Peyer's patch (tissue), 4 donors: ENCODE measurements at regions not wholly inside any gene's neighbourhood (a gene's known extent, or its start where the extent isn't known, plus 50 kb on each side); places are given as distances from the start of the nearest gene placed in this dataset.

Source experiments
- DNase-seq, 3 donors: peaks; one replicate each; pipeline ENCODE4 v3.0.0-alpha.2; 2017 to 2019
- H3K27ac ChIP-seq, 4 donors: fragments of 200-600 bp; sonication (generic); one replicate each; pipeline ENCODE4 v1.5.1; 2016 to 2019
- H3K27me3 ChIP-seq, 2 donors: fragments of 200-600 bp; sonication (generic); one replicate each; pipeline ENCODE4 v1.5.1; 2019
- H3K36me3 ChIP-seq, 3 donors: fragments of 200-600 bp; sonication (generic); one replicate each; pipeline ENCODE4 v1.5.1; 2016 to 2019
- H3K4me1 ChIP-seq, 4 donors: fragments of 200-600 bp; sonication (generic); one replicate each; pipeline ENCODE4 v1.5.1; 2016 to 2019
- H3K4me3 ChIP-seq, 4 donors: fragments of 200-600 bp; sonication (generic); 1 replicate in 3 of 4; 2 replicates in 1 of 4; pipeline ENCODE4 v1.5.1; 2016 to 2019; ENCODE audit warnings: mild to moderate bottlenecking in 1 of 4
- H3K9me3 ChIP-seq, 4 donors: fragments of 200-600 bp; sonication (generic); one replicate each; pipeline ENCODE4 v1.5.1; 2016 to 2019; ENCODE audit warnings: mild to moderate bottlenecking in 1 of 4
- CTCF ChIP-seq, 6 experiments: fragments of 450-650 bp in 4 of 6; fragments of 200-600 bp in 2 of 6; sonication (generic) in 1 of 6; IDR thresholded peaks; one replicate each; pipeline ENCODE4 v1.5.1; 2017 to 2019; ENCODE audit warnings: antibody characterized with exemption in 6 of 6, mild to moderate bottlenecking in 3 of 6, moderate library complexity in 1 of 6
- POLR2A ChIP-seq, 2 donors: fragments of 450-650 bp; IDR thresholded peaks; one replicate each; pipeline ENCODE4 v1.5.1; 2017; ENCODE audit warnings: antibody characterized with exemption in 2 of 2, mild to moderate bottlenecking in 2 of 2, moderate library complexity in 2 of 2

- Histone ChIP-seq H3K36me3 (no peaks in the 10 kb centered on the region), H3K9me3 (no peaks in the 10 kb centered on the region), H3K27ac (no peak overlapping the region), H3K4me1 (no peaks in the 10 kb centered on the region), H3K27me3 (no peaks in the 10 kb centered on the region), H3K4me3 (no peak overlapping the region)
- TF ChIP-seq POLR2A (IDR thresholded peaks at IDR 0.05) (no peak), CTCF (IDR thresholded peaks at IDR 0.05) (no peak)
- DNase-seq = no peak
These were observed 86.6 kb upstream of the FRMD6 start for GRCh38 chr14:51564986-51565604.

GRCh38 chr14:51566831-51567582 lies 84.7 kb upstream of the FRMD6 start:
- H3K9me3 ChIP-seq = no peaks in the 10 kb centered on the region
- DNase-seq = no peak
- no peaks in the 10 kb centered on the region for H3K27me3 ChIP-seq
- TF ChIP-seq POLR2A (IDR thresholded peaks at IDR 0.05) = no peak
- H3K4me1 ChIP-seq = no peaks in the 10 kb centered on the region
- no peak overlapping the region for H3K4me3 ChIP-seq
- no peak overlapping the region for H3K27ac ChIP-seq
- H3K36me3 ChIP-seq = no peaks in the 10 kb centered on the region

DNA sequence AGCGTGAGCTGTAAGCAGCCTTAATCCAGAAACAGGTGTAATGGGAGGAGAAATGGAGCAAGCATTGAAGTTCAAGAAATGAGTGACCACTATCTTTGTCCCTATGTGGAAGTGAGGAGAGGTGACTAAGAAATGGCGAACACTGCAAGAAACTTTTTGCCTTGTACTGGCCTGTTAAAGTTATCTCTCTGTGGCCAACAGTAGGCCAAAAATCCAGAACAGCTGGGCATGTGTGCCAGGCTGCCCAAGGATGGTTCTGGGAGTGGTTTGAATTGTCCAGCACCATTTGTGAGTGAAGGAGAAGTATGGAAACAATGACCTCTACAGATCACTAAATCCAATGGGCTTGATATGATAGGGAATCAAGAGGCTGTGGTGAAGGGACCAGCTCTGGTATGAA lies 83.3 kb upstream of the FRMD6 start:
- no peak for DNase-seq
- H3K27me3 ChIP-seq = no peaks in the 10 kb centered on the region
- no peak overlapping the region for H3K4me3 ChIP-seq
- H3K4me1 ChIP-seq = no peaks in the 10 kb centered on the region
- H3K27ac ChIP-seq = no peak overlapping the region
- no peaks in the 10 kb centered on the region for H3K9me3 ChIP-seq
- TF ChIP-seq POLR2A (IDR thresholded peaks at IDR 0.05) (no peak), CTCF (IDR thresholded peaks at IDR 0.05) (no peak)
- H3K36me3 ChIP-seq = no peaks in the 10 kb centered on the region

DNA sequence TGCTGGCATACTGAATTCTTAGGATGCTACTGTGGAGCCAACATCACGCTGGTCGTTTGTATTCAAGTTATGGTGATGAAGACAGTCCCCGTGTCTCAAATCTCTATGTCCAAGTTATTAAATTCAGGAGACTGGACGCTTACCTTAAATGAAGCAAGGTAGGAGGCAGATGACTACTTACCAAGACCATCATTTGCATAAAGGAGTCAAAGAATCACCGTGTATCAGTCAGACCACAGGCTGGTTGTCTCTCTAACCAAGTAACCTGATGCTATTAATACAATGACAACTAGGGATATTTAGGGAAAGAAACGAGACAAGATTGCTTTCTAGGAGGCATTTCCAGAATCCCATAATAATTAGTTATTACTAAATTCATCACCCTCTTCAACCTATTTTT lies 78.1 kb upstream of the FRMD6 start:
- no peaks in the 10 kb centered on the region for H3K36me3 ChIP-seq
- DNase-seq = no peak
- H3K27ac ChIP-seq = no peak overlapping the region
- H3K9me3 ChIP-seq = no peaks in the 10 kb centered on the region
- no peaks in the 10 kb centered on the region for H3K27me3 ChIP-seq
- no peaks in the 10 kb centered on the region for H3K4me1 ChIP-seq
- TF ChIP-seq POLR2A (IDR thresholded peaks at IDR 0.05) (no peak), CTCF (IDR thresholded peaks at IDR 0.05) (no peak)
- H3K4me3 ChIP-seq = no peak overlapping the region

DNA sequence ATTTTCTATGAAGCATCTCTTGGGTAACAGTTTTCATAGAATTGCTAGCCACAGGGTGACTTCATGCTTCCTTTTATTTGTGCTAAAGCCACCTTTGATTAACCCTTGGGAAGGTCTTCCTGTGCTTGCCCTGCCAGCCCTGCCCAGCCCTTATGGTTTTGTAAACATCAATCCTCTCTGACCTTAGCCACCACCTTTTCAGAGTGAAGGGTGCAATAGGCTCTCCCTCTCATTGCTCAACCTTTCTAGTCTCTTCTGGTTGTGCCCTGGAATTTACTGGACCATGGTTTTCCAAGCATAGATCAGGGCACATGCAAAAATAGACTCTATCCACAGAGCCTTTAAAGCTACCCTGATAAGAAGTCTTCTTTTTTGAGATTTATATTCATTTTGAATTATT lies 77.7 kb upstream of the FRMD6 start:
- H3K9me3 ChIP-seq = no peaks in the 10 kb centered on the region
- DNase-seq = no peak
- no peak overlapping the region for H3K4me3 ChIP-seq
- no peaks in the 10 kb centered on the region for H3K27me3 ChIP-seq
- H3K4me1 ChIP-seq = no peaks in the 10 kb centered on the region
- H3K36me3 ChIP-seq = no peaks in the 10 kb centered on the region
- TF ChIP-seq POLR2A (IDR thresholded peaks at IDR 0.05) (no peak), CTCF (IDR thresholded peaks at IDR 0.05) (no peak)
- H3K27ac ChIP-seq = no peak overlapping the region

DNA sequence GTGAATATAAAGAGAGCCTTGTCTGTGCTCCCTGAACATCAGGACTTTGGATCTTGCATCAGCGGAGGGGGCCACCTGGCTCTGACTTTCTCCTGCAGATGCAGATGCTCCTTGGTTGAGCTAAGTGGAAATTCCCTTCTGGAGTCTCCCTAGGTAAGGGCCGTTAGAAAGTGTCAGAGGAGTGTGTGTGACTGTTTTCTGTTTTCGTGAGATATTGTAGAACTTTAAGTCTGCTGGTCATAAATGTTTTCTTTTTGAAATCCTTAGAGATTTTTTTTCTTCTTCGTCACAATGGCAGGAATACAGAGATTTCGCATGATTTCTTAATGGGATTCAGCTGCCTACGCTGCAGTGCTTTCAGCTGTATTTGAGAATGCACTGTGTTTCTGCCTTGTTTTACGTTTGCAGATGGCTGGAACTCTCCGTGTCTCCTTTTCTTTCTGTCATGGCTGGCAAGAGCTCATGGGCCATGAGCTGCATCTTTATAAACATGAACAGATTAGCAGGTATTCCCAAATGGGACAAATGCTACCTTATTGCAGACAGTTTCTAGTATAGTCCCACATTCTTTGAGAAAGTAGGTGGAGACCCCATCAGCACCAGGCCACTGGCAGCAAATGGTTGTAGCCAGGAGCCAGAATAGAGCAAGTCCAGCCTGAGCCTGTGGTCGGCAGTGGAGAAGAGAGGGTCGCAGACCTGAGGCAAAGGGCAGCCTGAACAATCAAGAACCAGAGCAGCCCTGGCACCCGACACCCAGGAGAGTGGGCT lies 76.2 kb upstream of the FRMD6 start:
- H3K36me3 ChIP-seq = no peaks in the 10 kb centered on the region
- no peak overlapping the region for H3K27ac ChIP-seq
- no peaks in the 10 kb centered on the region for H3K27me3 ChIP-seq
- no peaks in the 10 kb centered on the region for H3K9me3 ChIP-seq
- no peak overlapping the region for H3K4me3 ChIP-seq
- TF ChIP-seq CTCF (IDR thresholded peaks at IDR 0.05) (no peak), POLR2A (IDR thresholded peaks at IDR 0.05) (no peak)
- no peaks in the 10 kb centered on the region for H3K4me1 ChIP-seq
- DNase-seq = no peak
